GM20000 (cell line): ENCODE measurements at regions not wholly inside any gene's neighbourhood (a gene's known extent, or its start where the extent isn't known, plus 50 kb on each side); places are given as distances from the start of the nearest gene placed in this dataset.

Experiments
- DNase-seq: peaks from one replicate; pipeline ENCODE4 v3.0.0; 2012; ENCODE audit warnings: low spot score
- TF ChIP-seq, protein P1 (sequence below): IDR thresholded peaks from 2 replicates; pipeline ENCODE4 v1.5.1; 2012; ENCODE audit warnings: mild to moderate bottlenecking, control low read depth; ENCODE audit errors: extremely low read depth, missing control alignments

DNA sequence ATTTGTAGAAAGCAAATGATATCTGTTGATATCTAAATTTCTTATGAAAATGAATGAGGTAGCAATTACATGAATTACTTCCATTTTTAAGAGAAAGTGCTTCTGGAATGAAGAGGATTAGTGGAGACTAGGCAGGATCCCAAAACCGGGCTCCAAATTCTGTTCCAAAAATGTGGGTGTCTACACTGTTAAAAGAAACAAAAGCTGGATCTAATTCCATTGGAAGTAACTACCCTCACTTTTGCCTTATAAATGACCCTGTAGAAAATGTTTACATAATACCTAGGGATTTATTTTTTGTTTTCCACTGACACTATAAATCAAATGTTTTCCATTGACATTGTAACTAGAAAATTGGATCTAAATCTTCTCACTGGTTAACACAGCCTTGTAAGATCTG is 454.9 kb upstream of the JARID2 start:
- TF ChIP-seq, protein P1, sequence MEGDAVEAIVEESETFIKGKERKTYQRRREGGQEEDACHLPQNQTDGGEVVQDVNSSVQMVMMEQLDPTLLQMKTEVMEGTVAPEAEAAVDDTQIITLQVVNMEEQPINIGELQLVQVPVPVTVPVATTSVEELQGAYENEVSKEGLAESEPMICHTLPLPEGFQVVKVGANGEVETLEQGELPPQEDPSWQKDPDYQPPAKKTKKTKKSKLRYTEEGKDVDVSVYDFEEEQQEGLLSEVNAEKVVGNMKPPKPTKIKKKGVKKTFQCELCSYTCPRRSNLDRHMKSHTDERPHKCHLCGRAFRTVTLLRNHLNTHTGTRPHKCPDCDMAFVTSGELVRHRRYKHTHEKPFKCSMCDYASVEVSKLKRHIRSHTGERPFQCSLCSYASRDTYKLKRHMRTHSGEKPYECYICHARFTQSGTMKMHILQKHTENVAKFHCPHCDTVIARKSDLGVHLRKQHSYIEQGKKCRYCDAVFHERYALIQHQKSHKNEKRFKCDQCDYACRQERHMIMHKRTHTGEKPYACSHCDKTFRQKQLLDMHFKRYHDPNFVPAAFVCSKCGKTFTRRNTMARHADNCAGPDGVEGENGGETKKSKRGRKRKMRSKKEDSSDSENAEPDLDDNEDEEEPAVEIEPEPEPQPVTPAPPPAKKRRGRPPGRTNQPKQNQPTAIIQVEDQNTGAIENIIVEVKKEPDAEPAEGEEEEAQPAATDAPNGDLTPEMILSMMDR: no peak
- no peak for DNase-seq

DNA sequence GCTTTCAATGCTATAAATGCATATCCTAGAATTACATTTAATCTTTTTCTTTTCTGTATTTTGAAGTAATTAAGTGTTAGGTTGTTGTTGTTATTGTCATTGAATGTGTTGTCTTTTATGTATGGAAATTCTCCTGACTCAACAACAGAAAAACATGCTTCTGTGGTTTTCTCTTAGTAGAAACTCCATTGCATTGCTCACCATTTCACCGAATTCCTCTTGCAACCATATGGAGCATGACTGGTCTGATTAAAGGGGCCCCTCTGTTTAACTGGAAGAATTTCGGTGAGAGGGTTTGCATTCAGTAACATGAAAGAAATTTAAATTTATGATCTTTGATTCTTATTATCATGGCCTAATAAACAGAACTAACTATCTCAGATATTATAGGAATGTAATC is 454.3 kb upstream of the JARID2 start:
- no peak for DNase-seq

GRCh38 chr6:14792118-14792955 is 453.5 kb upstream of the JARID2 start:
- no peak for DNase-seq
- TF ChIP-seq, protein P1: no peak

More for the DNA sequence above, 454.3 kb upstream of the JARID2 start:
- TF ChIP-seq, protein P1: no peak

- TF ChIP-seq, protein P1: no peak
Observed at GRCh38 chr6:14795451-14795850, 450.4 kb upstream of the JARID2 start.

DNA sequence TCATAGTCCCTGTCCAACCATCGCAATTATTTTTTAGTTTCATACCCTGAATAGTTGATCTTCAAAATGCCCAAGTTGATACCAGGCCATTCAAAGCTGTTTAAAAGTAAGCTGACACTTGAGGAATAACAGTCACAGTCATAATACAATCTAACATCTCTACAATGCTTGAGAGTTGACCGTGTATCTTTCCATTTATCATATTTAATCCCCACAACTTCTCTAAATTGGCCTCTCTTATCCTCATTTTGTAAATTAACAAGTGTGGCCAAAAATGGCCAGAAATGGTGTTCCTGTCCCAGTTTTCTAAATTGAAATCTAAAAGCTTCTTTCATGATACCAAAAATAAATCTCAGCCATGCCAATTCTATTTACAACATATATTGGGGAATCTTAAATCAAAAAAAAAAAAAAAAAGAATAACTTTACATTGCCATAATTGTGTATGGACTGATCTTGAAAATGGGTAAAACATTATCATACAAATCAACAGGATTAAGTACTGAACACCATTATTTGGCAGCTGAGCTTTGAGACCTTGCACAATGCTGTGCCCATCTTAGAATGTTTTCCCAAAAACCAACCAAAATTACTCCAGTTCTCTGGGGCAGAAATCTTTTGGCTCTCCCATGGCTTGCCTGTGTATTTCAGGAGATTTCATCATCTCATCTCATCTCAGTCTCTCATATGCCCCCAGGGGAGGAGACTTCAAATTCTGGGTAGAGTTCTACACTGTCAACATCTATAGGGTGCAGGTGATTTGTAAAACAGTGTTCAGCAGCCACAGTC is 448.7 kb upstream of the JARID2 start:
- no peak for DNase-seq
- TF ChIP-seq, protein P1: no peak

More at GRCh38 chr6:14795451-14795850, 450.4 kb upstream of the JARID2 start:
- DNase-seq: no peak

DNA sequence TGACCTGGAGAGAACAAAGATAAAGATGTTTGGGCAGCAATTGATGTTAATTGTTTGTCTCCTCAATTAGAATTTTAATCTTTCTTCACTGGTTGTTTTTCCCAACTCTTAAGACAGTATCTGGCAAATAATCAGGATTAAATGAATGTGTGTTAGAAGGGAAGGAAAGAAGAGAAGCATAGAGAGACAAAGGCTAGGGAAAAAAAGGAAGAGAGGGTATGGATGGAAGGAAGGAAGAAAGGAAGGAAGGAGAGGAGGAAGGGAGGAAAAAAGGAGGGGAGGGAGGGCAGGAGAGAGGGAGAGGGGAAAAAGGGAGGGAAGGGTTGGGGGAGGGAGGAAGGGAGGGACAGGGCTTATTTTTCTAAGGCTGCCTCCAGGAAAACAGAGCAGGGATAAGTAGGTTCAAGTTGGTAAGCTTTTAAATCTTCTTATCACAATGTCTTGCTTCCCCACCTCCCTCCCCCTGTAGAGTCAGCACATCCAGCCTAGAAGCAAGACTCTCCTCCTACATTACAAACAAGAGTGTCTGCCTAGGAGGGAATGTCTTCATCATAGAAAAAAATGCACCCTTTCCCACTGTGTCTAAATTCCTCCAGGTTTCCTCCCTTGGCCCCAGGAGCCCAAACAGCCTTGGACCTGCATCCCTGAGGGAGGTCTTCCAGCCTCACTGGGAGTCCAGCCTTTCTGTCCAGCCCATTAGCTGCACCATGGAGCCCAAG is 447.8 kb upstream of the JARID2 start:
- DNase-seq: no peak
- TF ChIP-seq, protein P1: no peak
